IPS DF 4.7 (cell line): ENCODE measurements at regions not wholly inside any gene's neighbourhood (a gene's known extent, or its start where the extent isn't known, plus 50 kb on each side); places are given as distances from the start of the nearest gene placed in this dataset.
"Not testable (repeated sequence)": the region's sequence is repeated elsewhere in the genome, so short reads cannot be mapped to it uniquely, and the experiment has no call there.

ENCODE experiments used
- DNase-seq: peaks from one replicate; pipeline ENCODE4 v3.0.0-alpha.2; 2013; ENCODE audit warnings: low spot score; ENCODE audit errors: extremely low read depth

DNA sequence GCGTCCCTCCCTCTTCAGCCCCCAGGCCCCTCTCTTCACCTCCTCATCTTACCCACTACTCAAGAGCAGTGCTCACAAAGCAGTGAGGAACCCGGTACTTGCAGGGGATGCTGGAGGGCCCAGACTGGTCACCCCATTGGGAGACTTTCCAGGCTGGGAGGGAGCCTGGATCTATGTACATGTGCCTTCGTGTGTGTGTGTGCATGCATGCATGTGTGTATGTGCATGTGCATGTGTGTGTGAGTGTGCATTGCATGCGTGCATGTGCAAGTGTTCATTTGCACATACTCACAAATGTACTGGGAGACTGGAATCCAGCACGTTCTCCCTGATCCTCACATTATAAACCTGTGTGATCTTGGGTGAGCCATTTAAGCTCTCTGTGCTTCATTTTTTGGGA lies 696.0 kb upstream of the EEF2KMT start:
- DNase-seq: no peak

DNA sequence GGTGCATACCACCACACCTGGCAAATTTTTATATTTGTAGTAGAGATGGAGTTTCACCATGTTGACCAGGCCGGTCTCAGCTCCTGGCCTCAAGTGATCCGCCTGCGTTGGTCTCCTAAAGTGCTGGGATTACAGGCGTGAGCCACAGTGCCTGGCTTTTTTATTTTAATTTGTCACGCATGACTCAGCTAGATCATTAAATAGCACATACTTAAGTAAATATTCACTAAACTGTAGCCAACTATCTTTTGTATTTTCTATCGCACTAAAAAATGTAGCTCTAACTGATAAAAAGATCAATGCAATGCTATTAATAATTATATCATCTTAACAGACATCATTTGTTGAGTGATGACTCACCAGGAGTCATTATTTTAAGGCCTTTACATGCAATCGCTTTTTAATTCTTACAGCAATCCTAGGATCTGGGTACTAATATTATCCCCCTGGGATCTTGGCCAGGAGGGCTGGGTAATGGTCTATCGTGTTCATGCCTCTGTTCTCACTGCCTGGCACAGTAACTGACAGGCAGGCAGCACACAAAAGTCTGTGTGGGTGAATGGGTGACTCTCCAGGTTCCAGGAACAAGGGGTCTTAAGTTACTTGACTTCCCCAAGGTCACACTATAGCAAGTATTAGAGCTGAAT lies 693.5 kb upstream of the EEF2KMT start:
- no peak for DNase-seq

DNA sequence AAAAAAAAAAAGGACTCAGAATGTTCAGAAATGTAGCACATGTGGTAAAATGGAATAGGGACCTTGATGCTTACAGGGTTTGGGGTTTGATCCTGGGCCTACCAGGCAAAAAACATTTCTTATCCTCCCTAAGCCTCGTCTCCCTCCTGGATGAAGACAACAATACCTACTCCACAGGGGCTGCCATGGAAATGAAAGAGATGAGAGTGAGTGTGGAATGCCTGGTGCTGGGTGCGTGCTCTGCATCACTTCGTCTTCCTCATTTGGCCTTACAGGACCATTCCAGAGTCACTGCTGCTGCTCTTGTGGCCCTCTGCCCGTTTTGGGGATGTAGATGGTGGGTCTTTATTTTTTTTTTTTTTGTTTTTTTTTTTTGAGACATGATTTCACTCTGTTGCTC lies 692.9 kb upstream of the EEF2KMT start:
- DNase-seq: no peak

DNA sequence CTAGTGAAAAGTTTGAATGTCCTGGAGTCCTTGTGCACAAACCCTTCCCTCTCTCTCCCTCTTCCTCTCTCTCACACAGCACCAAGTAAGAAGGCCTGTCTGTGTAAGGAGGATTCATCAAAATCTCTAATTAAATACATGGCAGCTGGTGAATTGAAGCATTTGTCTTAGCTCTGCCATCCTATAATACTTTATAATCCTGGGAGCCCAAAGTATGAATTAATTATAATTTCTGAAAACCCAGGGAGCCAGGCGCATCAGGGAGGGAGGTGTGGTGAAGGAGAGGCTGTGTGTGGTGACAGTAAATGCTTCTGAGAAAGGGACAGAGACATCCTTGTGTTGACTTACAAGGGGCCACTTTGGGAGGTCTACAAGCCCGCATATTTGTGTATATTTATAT lies 691.4 kb upstream of the EEF2KMT start:
- DNase-seq: no peak

DNA sequence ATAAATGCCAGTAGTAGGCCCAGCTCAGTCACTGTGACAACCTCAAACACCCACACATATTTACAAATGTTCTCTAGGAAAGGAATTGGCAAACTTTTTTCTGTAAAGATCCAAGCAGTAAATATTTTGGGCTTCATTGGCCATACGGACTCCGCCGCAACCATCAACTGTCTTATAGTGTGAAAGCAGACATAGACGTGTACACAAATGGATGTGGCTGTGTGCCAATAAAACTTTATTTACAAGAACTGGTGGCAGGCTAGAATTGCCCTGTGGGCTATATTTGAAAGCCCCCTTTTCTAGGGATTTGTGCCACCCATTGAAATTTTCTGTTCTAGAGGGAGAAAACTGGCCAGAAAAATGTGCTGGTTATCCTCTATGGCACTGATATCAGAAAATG lies 683.8 kb upstream of the EEF2KMT start:
- DNase-seq: no peak

DNA sequence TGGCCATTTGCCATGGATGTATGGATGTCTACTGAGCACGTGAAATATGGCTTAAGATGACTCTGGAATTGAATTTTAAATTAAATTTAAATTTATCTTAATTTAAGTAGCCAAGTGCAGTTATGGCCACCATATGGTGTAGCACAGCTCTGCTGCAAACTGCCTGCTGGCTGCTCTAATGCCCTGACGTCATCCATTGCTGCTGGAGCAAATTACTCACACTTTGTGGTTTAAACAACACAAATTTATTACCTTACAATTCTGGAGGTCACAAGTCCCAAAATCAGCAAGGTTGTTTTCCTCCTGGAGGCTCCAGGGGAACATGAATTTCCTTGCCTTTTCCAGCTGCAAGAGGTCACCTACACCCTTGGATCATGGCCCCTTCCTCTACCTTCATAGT lies 679.3 kb upstream of the EEF2KMT start:
- DNase-seq: no peak

DNA sequence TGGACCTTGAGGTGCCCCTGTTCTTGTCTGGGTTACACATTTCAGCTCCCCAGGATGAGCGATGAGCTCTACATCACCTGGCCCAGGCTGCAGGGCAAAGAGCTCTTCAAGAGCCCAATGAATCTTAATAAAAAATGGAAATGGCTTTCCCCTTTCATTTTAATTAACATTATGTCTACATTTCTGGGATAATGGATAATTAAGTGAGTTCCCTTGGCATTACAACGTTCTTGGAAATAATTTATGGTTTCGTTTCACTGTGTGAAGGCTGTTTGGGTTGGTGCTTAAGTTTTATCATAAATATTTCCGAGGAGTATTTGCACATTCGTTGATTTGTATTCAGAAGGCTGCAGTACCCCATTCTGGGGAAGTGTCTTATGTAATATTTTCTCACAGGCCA lies 678.3 kb upstream of the EEF2KMT start:
- no peak for DNase-seq

DNA sequence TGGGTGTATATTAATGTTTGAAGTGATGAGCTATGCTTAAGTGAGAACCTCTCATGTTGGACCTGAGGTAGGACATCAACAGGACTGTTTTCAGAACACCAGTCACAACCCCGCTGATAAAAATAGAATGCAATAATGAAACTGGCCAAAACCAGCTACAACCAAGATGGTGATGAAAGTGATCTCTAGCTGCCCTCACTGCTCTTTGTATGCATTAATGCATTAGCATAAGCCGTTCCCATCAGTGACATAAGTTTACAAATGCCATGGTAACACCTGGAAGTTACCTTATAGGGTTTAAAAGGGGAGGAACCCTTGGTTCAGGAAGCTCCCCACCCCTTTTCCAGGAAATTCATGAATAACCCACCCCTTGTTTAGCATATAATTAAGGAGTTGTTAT lies 672.5 kb upstream of the EEF2KMT start:
- no peak for DNase-seq

DNA sequence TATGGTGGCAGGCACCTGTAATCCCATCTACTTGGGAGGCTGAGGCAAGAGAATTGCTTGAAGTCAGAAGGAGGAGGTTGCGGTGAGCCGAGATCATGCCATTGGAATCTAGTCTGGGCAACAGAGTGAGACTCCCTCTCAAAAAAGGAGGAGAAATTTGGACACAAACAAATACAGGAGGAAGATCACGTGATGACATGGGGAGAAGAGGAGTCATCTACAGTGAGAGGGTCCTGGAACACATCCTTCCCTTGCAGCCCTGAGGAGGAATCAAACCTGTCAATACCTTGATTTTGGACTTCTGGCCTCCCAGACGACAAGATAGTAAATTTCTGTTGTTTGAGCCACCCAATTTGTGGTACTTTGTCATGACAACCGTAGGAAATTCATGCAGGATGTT lies 671.9 kb upstream of the EEF2KMT start:
- no peak for DNase-seq

DNA sequence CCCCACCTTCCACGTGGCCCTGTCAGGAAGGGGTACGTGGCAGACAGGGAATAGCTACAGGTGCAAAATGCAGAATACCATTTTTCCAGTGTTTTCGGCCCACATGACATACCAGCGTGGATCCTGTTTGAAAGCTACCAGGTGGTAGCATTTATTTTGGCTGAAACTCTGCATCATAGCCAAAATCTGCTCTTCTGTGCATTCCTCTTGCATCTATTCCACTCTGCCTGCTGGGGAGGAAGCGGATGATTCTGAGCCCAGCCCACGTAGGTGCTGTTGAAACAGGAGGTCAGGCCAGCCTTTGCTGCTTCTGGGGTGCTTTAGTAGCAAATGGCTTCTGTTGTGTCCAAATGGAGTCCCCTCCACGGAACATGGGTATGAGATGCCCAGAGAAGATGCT lies 670.9 kb upstream of the EEF2KMT start:
- no peak for DNase-seq

DNA sequence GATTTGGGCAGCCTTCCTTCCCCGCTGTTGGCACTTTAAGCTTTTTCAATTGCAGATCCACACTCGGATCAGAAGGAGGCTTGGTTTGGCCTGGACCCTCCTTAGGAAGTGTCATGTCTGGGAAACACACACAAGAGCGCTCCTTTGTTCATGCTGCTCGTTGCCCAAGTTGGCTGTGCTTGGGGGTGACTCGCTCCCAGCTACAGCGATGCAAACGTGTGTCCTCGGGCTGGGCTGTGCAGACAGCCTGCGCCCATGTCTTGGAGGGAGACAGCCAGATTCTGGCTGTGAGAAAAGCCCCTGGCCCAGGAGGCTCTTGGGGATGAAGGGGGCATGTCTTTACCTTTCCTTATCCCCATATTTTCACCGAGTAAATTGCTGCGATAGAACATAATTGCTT lies 665.6 kb upstream of the EEF2KMT start:
- no peak for DNase-seq

DNA sequence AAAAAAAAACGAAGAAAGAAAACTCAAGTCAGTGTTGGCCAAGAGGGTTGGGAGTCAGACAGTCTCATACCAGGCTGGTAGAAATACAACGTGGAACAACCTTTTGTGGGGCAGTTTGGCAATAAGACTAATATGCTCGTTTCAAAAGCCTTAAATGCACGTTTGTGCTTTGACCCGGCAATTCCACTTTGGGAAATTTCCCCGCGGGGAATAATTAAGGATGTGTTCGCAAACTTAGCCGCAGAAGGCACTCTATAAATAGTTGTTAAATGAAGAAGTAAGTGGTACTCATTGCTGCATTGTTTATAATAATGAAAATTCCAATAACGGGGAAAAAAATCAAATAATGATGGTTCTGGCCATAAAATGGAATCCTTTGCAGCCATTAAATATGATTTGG lies 664.8 kb upstream of the EEF2KMT start:
- no peak for DNase-seq

DNA sequence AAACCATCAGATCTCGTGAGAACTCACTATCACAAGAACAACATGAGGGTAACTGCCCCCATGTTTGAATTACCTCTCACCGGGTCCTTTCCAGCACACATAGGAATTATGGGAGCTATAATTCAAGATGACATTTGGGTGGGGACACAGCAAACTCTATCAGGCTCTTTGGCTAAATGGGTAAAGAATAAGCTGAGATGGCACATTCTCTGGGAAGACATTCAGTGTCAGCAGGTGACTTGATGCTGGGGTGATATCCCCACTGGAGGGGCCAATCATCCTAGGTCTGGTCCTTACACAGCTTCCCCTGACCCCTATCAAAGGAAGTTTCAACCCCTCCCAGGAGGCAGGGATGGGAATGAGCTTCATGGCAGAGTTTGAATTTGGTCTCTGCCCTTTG lies 664.0 kb upstream of the EEF2KMT start:
- DNase-seq: no peak

DNA sequence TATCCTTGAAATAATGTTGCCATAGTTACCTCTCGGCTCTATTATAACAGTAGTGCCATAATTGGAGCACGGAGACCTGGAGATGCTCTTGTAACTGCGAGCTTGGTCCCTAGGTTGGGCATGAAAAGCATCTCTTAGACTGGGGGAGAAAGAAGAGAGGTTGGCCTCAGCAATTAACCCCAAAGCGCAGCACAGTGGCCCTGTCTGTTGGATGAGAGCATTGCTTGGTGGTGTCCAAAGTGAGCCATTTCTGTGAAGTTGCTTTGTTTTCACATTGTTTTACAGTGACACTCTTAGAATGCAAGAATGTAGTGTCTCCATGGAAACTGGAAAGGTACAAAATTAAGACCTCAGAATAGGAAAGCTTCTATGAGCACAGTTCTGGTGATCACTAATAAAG lies 660.7 kb upstream of the EEF2KMT start:
- DNase-seq: no peak

DNA sequence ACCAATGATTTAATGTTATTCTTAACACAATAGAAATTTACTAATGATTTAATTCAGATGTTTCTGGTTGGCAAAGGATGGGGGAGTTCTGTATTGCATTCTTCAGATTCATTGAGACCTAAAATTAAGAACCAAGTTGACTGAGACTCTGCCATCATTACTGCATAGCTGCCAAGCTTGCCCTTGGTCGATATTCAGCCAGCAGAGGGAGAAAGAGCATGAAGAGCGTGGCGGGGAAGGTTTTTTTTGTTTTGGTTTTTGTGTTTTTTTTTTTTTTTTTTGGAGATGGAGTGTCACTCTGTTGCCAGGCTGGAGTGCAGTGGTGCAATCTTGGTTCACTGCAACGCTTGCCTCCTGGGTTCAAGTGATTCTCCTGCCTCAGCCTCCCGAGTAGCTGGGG lies 659.4 kb upstream of the EEF2KMT start:
- no peak for DNase-seq

DNA sequence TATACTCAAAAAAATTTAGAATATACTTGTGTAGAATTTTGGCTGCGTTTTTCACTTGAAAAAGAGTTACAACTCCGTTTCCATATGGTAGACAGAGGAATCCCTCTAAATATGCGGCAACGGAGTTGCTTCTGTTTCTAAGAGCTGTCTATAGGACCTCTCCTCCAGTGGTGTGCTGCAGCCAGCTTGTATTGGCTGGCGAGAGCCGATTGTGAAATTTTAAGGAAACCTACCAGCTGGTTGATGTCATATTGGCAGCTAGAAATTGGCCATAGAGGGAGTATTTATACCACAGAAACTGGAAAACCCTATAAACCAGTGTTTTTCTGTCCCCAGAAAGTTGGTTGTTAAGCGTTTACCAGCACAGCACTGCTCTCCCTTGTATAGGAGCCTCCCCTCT lies 655.8 kb upstream of the EEF2KMT start:
- no peak for DNase-seq

DNA sequence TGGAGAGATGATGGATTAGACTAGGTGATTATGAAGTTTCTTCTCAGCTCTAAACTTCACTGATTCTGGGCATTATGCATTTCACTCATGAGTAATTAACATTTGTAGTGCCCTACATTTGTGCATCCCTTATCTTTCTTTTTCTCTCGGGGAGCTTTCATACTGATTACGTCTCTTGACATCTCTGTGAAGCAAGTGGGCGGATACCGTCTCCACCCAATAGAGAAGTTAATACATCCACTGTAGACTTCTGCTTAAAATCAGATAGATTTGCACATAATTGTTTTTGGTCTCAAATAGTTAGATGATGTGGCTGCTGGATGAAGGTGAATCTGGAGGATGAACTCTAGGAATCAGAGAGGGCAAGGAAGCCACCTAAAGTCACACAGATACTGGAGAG lies 653.6 kb upstream of the EEF2KMT start:
- DNase-seq: no peak

DNA sequence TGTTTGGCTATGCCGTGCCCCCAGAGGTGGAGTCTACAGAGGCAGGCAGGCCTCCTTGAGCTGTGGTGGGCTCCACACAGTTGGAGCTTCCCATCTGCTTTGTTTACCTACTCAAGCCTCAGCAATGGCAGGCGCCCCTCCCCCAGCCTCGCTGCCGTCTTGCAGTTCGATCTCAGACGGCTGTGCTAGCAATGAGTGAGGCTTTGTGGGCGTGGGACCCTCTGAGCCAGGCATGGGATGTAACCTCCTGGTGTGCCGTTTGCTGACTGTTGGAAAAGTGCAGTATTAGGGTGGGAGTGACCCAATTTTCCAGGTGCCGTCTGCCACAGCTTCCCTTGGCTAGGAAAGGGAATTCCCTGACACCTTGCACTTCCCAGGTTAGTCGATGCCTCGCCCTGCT lies 652.8 kb upstream of the EEF2KMT start:
- not testable (repeated sequence) for DNase-seq

DNA sequence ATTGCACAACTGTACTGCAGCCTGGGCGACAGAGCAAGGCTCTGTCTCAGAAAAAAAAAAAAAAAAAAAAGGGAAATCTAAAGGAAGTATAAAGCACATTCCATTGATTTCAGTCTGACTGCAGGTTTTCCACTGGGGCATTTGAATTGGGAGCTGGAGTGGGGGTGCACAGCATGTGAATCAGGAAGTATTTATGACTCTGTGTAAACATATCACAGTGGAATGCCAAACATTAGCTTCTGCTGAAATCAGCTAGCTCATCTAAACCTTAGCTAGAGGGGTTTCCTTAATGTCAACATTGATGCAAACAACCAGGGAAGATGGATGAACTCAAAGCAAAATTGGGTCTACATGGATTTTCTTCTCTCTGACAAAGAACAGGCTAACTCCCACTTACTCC lies 641.0 kb upstream of the EEF2KMT start:
- no peak for DNase-seq

DNA sequence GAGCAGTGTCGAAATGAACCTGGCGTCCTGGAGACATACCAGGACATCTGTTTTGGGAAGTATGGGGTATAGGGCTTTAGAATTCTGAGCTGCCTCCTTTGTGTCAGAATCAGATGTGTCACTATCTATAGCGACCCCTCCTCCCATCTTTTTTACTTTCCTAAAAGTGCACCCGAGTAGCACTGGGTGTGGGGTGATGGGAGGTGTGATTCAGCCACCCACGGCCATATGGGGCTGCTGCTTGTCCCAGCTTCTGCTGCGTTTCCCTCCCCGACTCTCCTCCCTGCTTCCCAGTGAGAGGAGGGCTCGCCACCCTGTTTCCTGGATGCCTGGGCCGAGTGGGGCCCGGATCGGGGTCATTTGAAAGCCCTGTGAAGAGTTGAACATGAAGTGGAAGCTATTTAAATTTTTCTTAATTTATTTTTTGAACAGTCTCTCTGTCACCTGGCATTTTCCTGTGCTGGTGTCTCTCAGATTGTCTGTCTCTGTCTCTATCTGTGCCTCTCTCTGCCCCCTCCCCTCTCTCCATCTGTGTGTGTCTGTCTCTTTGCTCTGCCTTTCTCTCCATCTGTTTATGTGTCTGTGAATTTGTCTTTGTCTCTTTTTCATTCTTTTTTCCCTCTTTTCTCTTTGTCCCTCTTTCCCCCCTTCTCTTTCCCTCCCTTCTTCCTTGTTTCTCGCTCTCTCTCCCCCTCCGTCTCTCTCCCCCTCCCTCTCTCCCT lies 638.8 kb upstream of the EEF2KMT start:
- DNase-seq: no peak

DNA sequence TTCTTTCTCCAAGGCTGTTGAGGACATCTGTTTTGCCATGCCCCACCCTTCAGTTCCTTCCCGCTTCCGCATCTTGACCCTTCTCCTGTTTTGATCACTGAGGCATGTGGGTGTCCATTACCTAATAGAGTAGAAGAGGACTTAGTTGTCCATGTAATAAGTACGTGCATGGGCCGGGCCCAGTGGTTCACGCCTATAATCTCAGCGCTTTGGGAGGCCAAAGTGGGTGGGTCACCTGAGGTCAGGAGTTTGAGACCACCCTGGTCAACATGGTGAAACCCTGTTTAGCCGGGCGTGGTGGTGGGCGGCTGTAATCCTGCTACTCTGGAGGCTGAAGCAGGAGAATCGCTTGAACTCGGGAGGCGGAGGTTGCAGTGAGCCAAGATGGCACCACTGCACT lies 637.8 kb upstream of the EEF2KMT start:
- DNase-seq: no peak

DNA sequence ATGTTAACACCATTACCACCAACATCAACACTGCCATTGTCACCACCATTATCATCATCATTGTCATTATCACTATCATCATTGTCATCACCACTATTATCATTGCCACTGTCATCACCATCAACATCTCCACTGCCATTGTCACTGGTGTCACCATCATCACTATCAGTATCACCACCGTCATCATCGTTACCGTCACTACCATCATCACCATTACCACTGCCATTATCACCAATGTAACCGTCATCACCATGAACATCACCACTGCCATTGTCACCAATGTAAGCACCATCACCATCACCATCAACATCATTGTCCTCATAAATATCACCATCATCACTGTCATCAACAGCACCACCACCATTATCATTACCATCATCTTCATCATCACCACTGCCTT lies 633.2 kb upstream of the EEF2KMT start:
- DNase-seq: no peak

DNA sequence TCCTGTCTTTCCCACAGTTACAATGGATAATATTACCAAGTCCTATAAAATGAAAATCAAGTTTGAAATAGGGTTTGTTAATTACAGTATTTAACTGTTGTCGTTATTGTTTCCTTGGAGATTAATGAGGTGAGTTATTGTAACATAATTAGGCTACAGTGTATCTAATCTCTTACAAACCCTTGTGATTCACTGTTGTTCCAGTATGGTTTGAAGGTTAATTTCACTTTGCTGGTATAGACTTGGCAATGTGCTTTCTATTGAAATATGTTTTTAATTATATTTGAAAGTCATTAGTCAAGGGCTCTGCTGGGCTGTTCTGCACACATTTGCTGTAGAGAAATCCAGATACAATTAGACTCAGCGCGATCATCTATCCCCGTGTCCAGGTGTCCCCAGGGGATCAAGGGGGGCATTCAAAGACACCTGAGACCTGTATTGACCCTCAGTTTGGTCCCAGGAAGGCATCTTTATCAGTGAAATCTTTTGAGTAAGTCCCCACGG lies 624.6 kb upstream of the EEF2KMT start:
- DNase-seq: no peak
